NCI-H345 treated with DMSO at 0.1 percent for 48 hours (cell line): ENCODE measurements at regions not wholly inside any gene's neighbourhood (a gene's known extent, or its start where the extent isn't known, plus 50 kb on each side); places are given as distances from the start of the nearest gene placed in this dataset.

ENCODE experiments used
- DNase-seq: peaks from one replicate; lab custom pipeline; 2025; ENCODE audit not compliant: unreplicated experiment; lab: John Stamatoyannopoulos, UW

- DNase-seq = no peak
These were observed 51.9 kb upstream of the PABPC3 start for GRCh38 chr13:25044071-25044470.
